GM12892 (cell line): ENCODE measurements at regions not wholly inside any gene's neighbourhood (a gene's known extent, or its start where the extent isn't known, plus 50 kb on each side); places are given as distances from the start of the nearest gene placed in this dataset.

Experiments used
- POLR2A ChIP-seq: IDR thresholded peaks from 2 replicates; pipeline ENCODE4 v1.6.1; 2011; ENCODE audit warnings: low read depth, low read length, control low read depth
- POLR2AphosphoS5 ChIP-seq: IDR thresholded peaks from 2 replicates; pipeline ENCODE4 v1.6.1; 2011; ENCODE audit warnings: low read depth, low read length, control low read depth
- TAF1 ChIP-seq: IDR thresholded peaks from 2 replicates; pipeline ENCODE4 v1.6.1; 2011; ENCODE audit warnings: low read depth, mild to moderate bottlenecking, control low read depth, low read length, borderline replicate concordance

- TF ChIP-seq POLR2A: no peak
- no peak for TF ChIP-seq POLR2AphosphoS5
- no peak for TF ChIP-seq TAF1
Observed at GRCh38 chr20:10802236-10802635, 128.4 kb upstream of the JAG1 start.
